CD8-positive, alpha-beta memory T cell (primary cell): ENCODE measurements at regions not wholly inside any gene's neighbourhood (a gene's known extent, or its start where the extent isn't known, plus 50 kb on each side); places are given as distances from the start of the nearest gene placed in this dataset.
A peak's percentile ranks its signal among the peaks of the same experiment; 100 is the strongest.
"Not testable (repeated sequence)": the region's sequence is repeated elsewhere in the genome, so short reads cannot be mapped to it uniquely, and the experiment has no call there.

ENCODE experiments used
- CTCF ChIA-PET: fragments of 350-600 bp; sonication (Branson Sonifier 250); formaldehyde crosslinking; loops from one replicate; lab custom pipeline; 2021; ENCODE audit warnings: antibody characterized with exemption; lab: Charles Lee
- POLR2A ChIA-PET: fragments of 350-600 bp; sonication (Branson Sonifier 250); formaldehyde crosslinking; loops from one replicate; lab custom pipeline; 2021; ENCODE audit warnings: antibody characterized with exemption; lab: Charles Lee
- DNase-seq, 5 donors: peaks; one replicate each; pipeline versions ENCODE4 v3.0.0 to v3.0.0-alpha.2; 2020 to 2022; ENCODE audit warnings: mixed read lengths in 1 of 5
- H3K27ac ChIP-seq: one replicate; pipeline ENCODE4 v1.7.0; 2013; ENCODE audit warnings: low read depth, mild to moderate bottlenecking, low read length, moderate library complexity
- H3K27me3 ChIP-seq: 2 replicates; pipeline ENCODE4 v1.7.0; 2013; ENCODE audit warnings: low read length, mild to moderate bottlenecking; ENCODE audit not compliant: insufficient read depth, poor library complexity, severe bottlenecking
- H3K36me3 ChIP-seq: 2 replicates; pipeline ENCODE4 v1.7.0; 2013; ENCODE audit warnings: mild to moderate bottlenecking, low read length, moderate library complexity; ENCODE audit not compliant: insufficient read depth
- H3K4me1 ChIP-seq: 2 replicates; pipeline ENCODE4 v1.7.0; 2013; ENCODE audit warnings: mild to moderate bottlenecking, low read length, moderate library complexity; ENCODE audit not compliant: insufficient read depth
- H3K4me3 ChIP-seq: 2 replicates; pipeline ENCODE4 v1.7.0; 2013; ENCODE audit warnings: mild to moderate bottlenecking, low read length
- H3K9me3 ChIP-seq: 2 replicates; pipeline ENCODE4 v1.7.0; 2013; ENCODE audit warnings: mild to moderate bottlenecking, low read length
- H3K27ac Mint-ChIP-seq, 8 donors: one replicate each; pipeline ENCODE4 v1.8.0; 2020 to 2021; ENCODE audit warnings: mixed read lengths in 8 of 8, mild to moderate bottlenecking in 6 of 8, inconsistent platforms in 3 of 8, moderate library complexity in 3 of 8
- H3K27me3 Mint-ChIP-seq, 2 donors: one replicate each; pipeline ENCODE4 v1.8.0; 2020 to 2021; ENCODE audit warnings: mixed read lengths in 2 of 2, mild to moderate bottlenecking in 1 of 2, moderate library complexity in 1 of 2
- H3K36me3 Mint-ChIP-seq, 3 donors: one replicate each; pipeline ENCODE4 v1.8.0; 2020 to 2021; ENCODE audit warnings: mixed read lengths in 3 of 3, inconsistent platforms in 1 of 3, mild to moderate bottlenecking in 1 of 3
- H3K4me1 Mint-ChIP-seq, 3 donors: one replicate each; pipeline ENCODE4 v1.8.0; 2020 to 2021; ENCODE audit warnings: mixed read lengths in 3 of 3, inconsistent platforms in 1 of 3, mild to moderate bottlenecking in 1 of 3
- H3K4me3 Mint-ChIP-seq, 7 donors: one replicate each; pipeline ENCODE4 v1.8.0; 2020 to 2021; ENCODE audit warnings: mixed read lengths in 7 of 7, mild to moderate bottlenecking in 6 of 7, moderate library complexity in 4 of 7, inconsistent platforms in 2 of 7
- H3K9me3 Mint-ChIP-seq, 5 donors: one replicate each; pipeline ENCODE4 v1.8.0; 2020 to 2022; ENCODE audit warnings: mixed read lengths in 5 of 5, mild to moderate bottlenecking in 3 of 5, moderate library complexity in 2 of 5, inconsistent platforms in 1 of 5

- Mint-ChIP-seq H3K4me1 (no peaks in the 10 kb centered on the region), H3K9me3 (no peaks in the 10 kb centered on the region), H3K27me3 (peaks cover 3 to 8% of the 10 kb centered on the region in 2 donors), H3K27ac (no peak overlapping the region), H3K36me3 (no peaks in the 10 kb centered on the region), H3K4me3 (no peak overlapping the region)
- no peaks in the 10 kb centered on the region for H3K9me3 ChIP-seq
- no peaks in the 10 kb centered on the region for H3K36me3 ChIP-seq
- no peak overlapping the region for H3K27ac ChIP-seq
- no peak overlapping the region for H3K4me3 ChIP-seq
- peak; percentile 1 to 47 (median 12) for DNase-seq
- POLR2A ChIA-PET, result no interaction called here
- CTCF ChIA-PET, result interaction anchor here (1.4 kb wide), 1 partner anchor 852 kb away, joined by 5 read pairs; no protein-coding TSS in a partner anchor
- H3K4me1 ChIP-seq, result no peaks in the 10 kb centered on the region
- H3K27me3 ChIP-seq, result no peaks in the 10 kb centered on the region
Observed at GRCh38 chr10:111598433-111599059, 521.7 kb downstream of the ADRA2A start.

- Mint-ChIP-seq H3K9me3 (no peaks in the 10 kb centered on the region), H3K4me3 (no peak overlapping the region), H3K36me3 (no peaks in the 10 kb centered on the region), H3K27ac (no peak overlapping the region), H3K4me1 (no peaks in the 10 kb centered on the region), H3K27me3 (peaks cover 1 to 15% of the 10 kb centered on the region in 2 donors)
- no peak for DNase-seq
- Histone ChIP-seq H3K9me3 (no peaks in the 10 kb centered on the region), H3K27ac (no peak overlapping the region), H3K4me1 (no peaks in the 10 kb centered on the region), H3K27me3 (no peaks in the 10 kb centered on the region), H3K36me3 (no peaks in the 10 kb centered on the region), H3K4me3 (no peak overlapping the region)
- POLR2A ChIA-PET, result no interaction called here
- CTCF ChIA-PET, result no interaction called here
Observed at GRCh38 chr10:111599943-111600342, 523.1 kb downstream of the ADRA2A start.

GRCh38 chr10:111600772-111601171 is 523.9 kb downstream of the ADRA2A start:
- Mint-ChIP-seq H3K4me3 (no peak overlapping the region), H3K27me3 (peaks cover 1 to 15% of the 10 kb centered on the region in 2 donors), H3K27ac (no peak overlapping the region), H3K9me3 (no peaks in the 10 kb centered on the region), H3K4me1 (no peaks in the 10 kb centered on the region), H3K36me3 (no peaks in the 10 kb centered on the region)
- Histone ChIP-seq H3K4me1 (no peaks in the 10 kb centered on the region), H3K36me3 (no peaks in the 10 kb centered on the region), H3K27ac (no peak overlapping the region), H3K27me3 (no peaks in the 10 kb centered on the region), H3K4me3 (no peak overlapping the region), H3K9me3 (no peaks in the 10 kb centered on the region)
- DNase-seq, result no peak
- ChIA-PET POLR2A (no interaction called here), CTCF (no interaction called here)

- no peaks in the 10 kb centered on the region for H3K9me3 ChIP-seq
- no peaks in the 10 kb centered on the region for H3K4me1 ChIP-seq
- POLR2A ChIA-PET, result no interaction called here
- peaks cover 0 to 6% (median 0%) of the 10 kb centered on the region in 5 donors for H3K9me3 Mint-ChIP-seq
- H3K27me3 Mint-ChIP-seq, result peaks cover 1 to 3% of the 10 kb centered on the region in 2 donors
- CTCF ChIA-PET, result no interaction called here
- H3K36me3 ChIP-seq, result no peaks in the 10 kb centered on the region
- H3K27ac ChIP-seq, result no peak overlapping the region
- H3K4me1 Mint-ChIP-seq, result no peaks in the 10 kb centered on the region
- H3K27ac Mint-ChIP-seq, result no peak overlapping the region
- H3K27me3 ChIP-seq, result no peaks in the 10 kb centered on the region
- no peak overlapping the region for H3K4me3 Mint-ChIP-seq
- no peak for DNase-seq
- H3K4me3 ChIP-seq, result no peak overlapping the region
- H3K36me3 Mint-ChIP-seq, result no peaks in the 10 kb centered on the region
Observed at GRCh38 chr10:111612273-111612672, 535.4 kb downstream of the ADRA2A start.

GRCh38 chr10:111634191-111634590 is 549.4 kb downstream of the GPAM start:
- ChIA-PET CTCF (no interaction called here), POLR2A (no interaction called here)
- Mint-ChIP-seq H3K36me3 (no peaks in the 10 kb centered on the region), H3K4me1 (no peaks in the 10 kb centered on the region), H3K9me3 (peaks cover 4 to 8% (median 5%) of the 10 kb centered on the region in 5 donors), H3K27ac (no peak overlapping the region), H3K27me3 (peaks cover 0 to 5% of the 10 kb centered on the region in 2 donors), H3K4me3 (no peak overlapping the region)
- Histone ChIP-seq H3K4me1 (no peaks in the 10 kb centered on the region), H3K36me3 (no peaks in the 10 kb centered on the region), H3K9me3 (no peaks in the 10 kb centered on the region), H3K4me3 (no peak overlapping the region), H3K27me3 (no peaks in the 10 kb centered on the region), H3K27ac (no peak overlapping the region)
- DNase-seq, result no peak

DNA sequence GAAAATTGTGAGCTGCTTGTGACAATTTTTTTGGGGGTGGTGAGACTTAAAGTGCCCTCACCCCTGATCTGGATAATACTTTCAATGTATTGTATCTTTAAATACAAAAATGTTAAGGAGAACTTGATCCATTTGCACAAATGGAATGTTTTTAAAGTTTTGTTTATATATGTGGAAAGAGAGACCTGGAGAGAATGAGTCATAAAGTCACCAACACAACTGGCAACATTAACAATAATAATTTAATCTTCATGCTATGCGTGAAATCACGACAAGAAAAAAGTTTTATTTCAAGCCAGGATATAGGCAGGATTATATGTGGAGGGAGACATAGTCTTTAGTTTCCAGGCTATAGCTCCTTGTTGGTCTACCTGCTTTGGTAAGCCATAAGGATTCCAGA is 537.5 kb downstream of the GPAM start:
- POLR2A ChIA-PET, result no interaction called here
- no peaks in the 10 kb centered on the region for H3K4me1 Mint-ChIP-seq
- H3K9me3 Mint-ChIP-seq, result peaks cover 9 to 26% (median 15%) of the 10 kb centered on the region in 5 donors
- H3K27me3 Mint-ChIP-seq, result peaks cover 0 to 5% of the 10 kb centered on the region in 2 donors
- CTCF ChIA-PET, result no interaction called here
- no peak overlapping the region for H3K4me3 Mint-ChIP-seq
- H3K4me1 ChIP-seq, result no peaks in the 10 kb centered on the region
- H3K4me3 ChIP-seq, result no peak overlapping the region
- DNase-seq, result no peak
- no peaks in the 10 kb centered on the region for H3K36me3 ChIP-seq
- H3K27ac Mint-ChIP-seq, result no peak overlapping the region
- no peaks in the 10 kb centered on the region for H3K36me3 Mint-ChIP-seq
- H3K27me3 ChIP-seq, result no peaks in the 10 kb centered on the region
- H3K27ac ChIP-seq, result no peak overlapping the region
- H3K9me3 ChIP-seq, result no peaks in the 10 kb centered on the region

- no peaks in the 10 kb centered on the region for H3K36me3 Mint-ChIP-seq
- peaks cover 9 to 28% (median 19%) of the 10 kb centered on the region in 5 donors for H3K9me3 Mint-ChIP-seq
- H3K27ac Mint-ChIP-seq, result no peak overlapping the region
- Histone ChIP-seq H3K27me3 (no peaks in the 10 kb centered on the region), H3K27ac (no peak overlapping the region), H3K4me3 (no peak overlapping the region), H3K4me1 (no peaks in the 10 kb centered on the region), H3K9me3 (no peaks in the 10 kb centered on the region), H3K36me3 (no peaks in the 10 kb centered on the region)
- H3K4me3 Mint-ChIP-seq, result no peak overlapping the region
- ChIA-PET POLR2A (no interaction called here), CTCF (no interaction called here)
- DNase-seq, result no peak
- no peaks in the 10 kb centered on the region for H3K4me1 Mint-ChIP-seq
- peaks cover 0 to 5% of the 10 kb centered on the region in 2 donors for H3K27me3 Mint-ChIP-seq
Observed at GRCh38 chr10:111648046-111648445, 535.5 kb downstream of the GPAM start.

GRCh38 chr10:111649080-111649479 is 534.5 kb downstream of the GPAM start:
- H3K4me3 ChIP-seq, CTCF ChIA-PET: not testable (repeated sequence)

More at GRCh38 chr10:111649080-111649479, 534.5 kb downstream of the GPAM start:
- POLR2A ChIA-PET, H3K36me3 Mint-ChIP-seq, DNase-seq, H3K27ac Mint-ChIP-seq, H3K27me3 ChIP-seq, H3K4me1 Mint-ChIP-seq, H3K9me3 ChIP-seq, H3K27ac ChIP-seq, H3K27me3 Mint-ChIP-seq, H3K4me1 ChIP-seq, H3K36me3 ChIP-seq, H3K4me3 Mint-ChIP-seq: not testable (repeated sequence)
- peaks cover 9 to 28% (median 19%) of the 10 kb centered on the region in 5 donors for H3K9me3 Mint-ChIP-seq
